Stimulated activated CD4-positive, alpha-beta T cell treated with anti-CD3 and anti-CD28 coated beads, Interleukin-15, amount 100 ng/mL, for 24 hours (primary cell): ENCODE measurements at regions not wholly inside any gene's neighbourhood (a gene's known extent, or its start where the extent isn't known, plus 50 kb on each side); places are given as distances from the start of the nearest gene placed in this dataset.

Experiments used
- DNase-seq: peaks from one replicate; pipeline ENCODE4 v3.0.0-alpha.2; 2020

DNA sequence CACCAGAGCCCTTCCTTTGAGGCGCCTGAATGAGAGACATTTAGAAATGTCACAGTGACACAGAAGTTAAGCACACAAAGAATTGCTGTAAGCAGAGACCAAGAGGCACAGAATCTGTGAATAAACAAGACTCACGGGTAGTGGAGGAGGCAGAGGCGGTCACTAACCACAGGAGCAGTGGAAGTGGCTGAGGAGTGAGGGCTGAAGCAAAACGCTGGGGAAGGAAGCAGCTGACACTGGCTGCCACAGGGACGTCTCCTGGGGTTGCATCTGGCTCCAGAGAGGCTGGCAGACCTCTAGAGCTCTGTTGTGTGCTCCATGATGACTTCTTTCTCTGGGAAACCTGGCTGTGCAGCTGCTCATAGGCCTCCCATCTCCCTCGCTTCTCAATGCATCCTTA, 65.0 kb upstream of the SLC2A12 start:
- no peak for DNase-seq

GRCh38 chr6:134115715-134116074, 63.3 kb upstream of the SLC2A12 start:
- DNase-seq, result no peak

DNA sequence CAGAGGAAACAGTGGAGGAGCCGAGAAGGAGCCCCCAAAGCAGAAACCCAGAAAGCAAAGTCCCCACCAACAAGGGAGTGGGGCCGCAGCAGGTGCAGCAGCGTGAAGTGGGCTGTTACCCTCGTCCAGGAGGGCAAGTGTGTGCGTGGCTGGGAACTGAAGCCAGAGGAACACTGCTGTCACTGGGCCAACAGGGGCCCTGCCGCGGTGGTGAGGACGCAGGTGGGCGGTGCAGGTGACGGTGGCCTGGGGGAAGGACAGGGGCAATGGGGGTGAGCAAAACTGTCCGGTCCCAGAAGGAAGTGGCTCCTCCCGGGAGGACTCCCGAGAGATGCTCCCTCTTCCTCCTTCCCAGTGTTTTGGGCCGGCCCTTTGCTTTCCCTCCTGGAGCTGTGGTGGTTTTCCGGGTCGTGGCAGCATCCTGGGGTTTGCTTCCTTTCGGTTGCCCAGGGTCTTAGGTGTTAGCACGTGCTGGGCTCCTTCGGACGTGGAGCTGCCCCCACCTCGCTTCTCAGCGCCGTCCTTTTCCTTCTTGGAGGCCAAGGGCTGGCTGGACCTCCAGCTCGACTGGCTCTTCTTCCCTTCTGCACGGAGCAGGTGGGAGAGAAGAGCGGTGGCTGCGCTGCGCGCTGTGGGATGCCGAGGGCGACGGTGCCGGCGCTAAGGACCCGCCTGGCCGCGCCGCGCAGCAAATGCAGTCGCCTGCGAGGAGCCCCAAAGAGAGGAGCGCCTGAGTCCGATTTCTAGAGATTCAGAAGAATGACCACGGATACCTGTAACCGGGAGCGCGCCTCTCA, 62.7 kb upstream of the SLC2A12 start:
- no peak for DNase-seq

DNA sequence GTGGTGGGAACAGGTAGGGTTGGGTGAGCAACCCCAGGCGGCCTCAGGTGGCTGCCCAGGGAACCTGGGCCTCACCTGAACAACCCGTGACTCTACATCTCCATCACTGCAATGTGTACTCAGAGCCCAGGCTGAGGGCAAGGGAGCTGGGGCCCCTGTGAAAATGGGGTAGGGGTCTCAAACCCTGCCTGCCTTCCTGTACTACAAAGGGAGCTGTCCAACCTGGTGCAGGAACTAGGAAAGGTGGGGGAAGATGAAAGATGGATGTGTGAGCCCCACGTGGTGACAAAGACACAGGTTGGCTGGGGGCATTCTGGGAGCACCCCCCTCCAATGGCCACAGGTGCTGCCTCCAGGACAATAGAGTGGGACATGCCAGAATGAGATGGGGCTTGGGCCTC, 62.1 kb upstream of the SLC2A12 start:
- DNase-seq, result no peak

- no peak for DNase-seq
Observed at GRCh38 chr6:134111726-134112125, 59.3 kb upstream of the SLC2A12 start.

DNA sequence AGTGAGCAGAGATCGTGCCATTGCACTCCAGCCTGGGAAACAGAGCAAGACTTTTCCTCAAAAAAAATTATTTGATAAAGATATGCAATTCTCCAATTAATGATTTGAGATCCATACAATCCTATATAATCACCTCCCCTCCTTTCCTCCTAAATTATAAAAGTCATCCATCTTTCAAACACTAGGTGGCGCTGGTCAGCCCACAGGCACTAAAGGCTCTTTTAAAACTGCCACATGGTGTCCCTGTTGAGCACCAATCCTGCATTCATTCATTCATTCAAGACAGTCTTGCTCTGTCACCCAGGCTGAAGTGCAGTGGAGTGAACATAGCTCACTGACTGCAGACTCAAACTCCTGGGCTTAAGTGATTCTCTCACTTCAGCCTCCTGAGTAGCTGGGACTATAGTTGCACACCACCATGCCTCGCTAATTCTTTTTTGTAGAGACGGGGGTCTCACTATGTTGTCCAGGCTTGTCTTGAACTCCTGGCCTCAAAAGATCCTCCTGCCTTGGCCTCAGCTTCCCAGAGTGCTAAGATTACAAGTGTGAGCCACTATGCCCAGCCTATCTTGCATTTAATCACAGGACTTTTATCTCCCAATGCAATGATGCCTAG, 58.7 kb upstream of the SLC2A12 start:
- peak; percentile 37 for DNase-seq

DNA sequence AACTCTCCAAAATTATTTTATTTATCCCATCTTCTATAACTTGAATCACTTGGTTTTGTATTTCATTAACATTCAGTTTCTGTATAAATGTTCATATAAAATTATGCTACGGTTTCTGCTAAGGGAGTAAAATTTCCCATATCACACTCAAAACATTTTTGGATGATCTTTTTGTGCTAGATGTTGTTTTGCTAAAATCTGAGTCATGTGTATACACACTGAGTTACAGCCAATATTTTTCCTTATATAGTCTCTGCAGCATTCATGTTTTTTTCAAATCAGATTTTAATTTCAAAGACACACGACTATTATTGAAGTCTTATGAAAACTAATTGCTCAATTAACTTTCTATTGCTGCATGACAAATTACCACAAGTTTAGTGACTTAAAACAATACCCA, 54.3 kb upstream of the SLC2A12 start:
- DNase-seq, result no peak

DNA sequence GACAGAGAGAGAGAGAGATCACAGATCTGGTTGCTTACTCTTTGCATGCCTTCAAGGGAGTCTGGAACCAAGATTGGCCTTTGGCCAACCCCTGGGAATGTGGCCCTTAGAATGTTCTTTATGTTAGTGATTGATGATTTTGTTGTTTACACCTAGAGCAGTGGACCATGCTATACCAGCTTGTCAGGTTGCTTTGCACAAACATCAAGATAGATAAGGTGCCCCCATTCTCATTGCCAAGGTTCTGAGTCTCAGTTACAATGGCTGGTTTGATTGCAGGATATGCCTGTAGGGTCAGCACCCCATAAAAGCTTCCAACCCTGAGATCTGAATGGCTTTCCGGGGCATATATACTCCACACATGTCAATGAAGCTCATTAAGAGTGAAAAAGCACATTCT, 53.5 kb upstream of the SLC2A12 start:
- DNase-seq, result no peak

- no peak for DNase-seq
Observed at GRCh38 chr6:134103006-134103405, 50.6 kb upstream of the SLC2A12 start.
